Neural progenitor cell (in vitro differentiated cells): ENCODE measurements at regions not wholly inside any gene's neighbourhood (a gene's known extent, or its start where the extent isn't known, plus 50 kb on each side); places are given as distances from the start of the nearest gene placed in this dataset.

Experiments used
- CTCF ChIP-seq: fragments of 200-600 bp; sonication (generic); IDR thresholded peaks from 2 replicates; pipeline ENCODE4 v1.5.1; 2017; ENCODE audit warnings: antibody characterized with exemption, mild to moderate bottlenecking
- EZH2phosphoT487 ChIP-seq: fragments of 200-600 bp; sonication (generic); IDR thresholded peaks from 2 replicates; pipeline ENCODE4 v1.6.1; 2017; ENCODE audit warnings: antibody characterized with exemption

- no peak for TF ChIP-seq EZH2phosphoT487
- no peak for TF ChIP-seq CTCF
These were observed 760.3 kb downstream of the NOVA1 start for GRCh38 chr14:25837551-25837965.
